NCI-H524 treated with DMSO at 0.1 percent for 48 hours (cell line): ENCODE measurements at regions not wholly inside any gene's neighbourhood (a gene's known extent, or its start where the extent isn't known, plus 50 kb on each side); places are given as distances from the start of the nearest gene placed in this dataset.

Experiments
- DNase-seq: peaks from one replicate; lab custom pipeline; 2025; lab: John Stamatoyannopoulos, UW

DNA sequence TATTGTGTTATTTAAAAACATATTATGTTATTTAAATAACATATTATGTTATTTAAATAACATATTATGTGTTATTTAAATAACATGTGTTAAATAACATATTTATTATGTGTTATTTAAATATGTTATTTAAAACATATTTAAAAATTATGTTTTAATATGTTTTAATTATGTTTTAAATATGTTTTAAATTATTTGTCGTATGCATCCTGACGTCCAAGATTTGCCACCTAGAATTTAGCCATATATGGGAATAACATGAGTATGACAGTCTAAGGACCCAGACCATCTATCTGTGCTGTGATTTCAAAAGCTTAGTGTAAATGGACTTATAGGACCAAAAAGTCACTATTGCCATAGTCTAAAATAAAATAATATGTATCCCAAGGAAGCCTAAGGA is 484.3 kb upstream of the KLHL29 start:
- DNase-seq = no peak

DNA sequence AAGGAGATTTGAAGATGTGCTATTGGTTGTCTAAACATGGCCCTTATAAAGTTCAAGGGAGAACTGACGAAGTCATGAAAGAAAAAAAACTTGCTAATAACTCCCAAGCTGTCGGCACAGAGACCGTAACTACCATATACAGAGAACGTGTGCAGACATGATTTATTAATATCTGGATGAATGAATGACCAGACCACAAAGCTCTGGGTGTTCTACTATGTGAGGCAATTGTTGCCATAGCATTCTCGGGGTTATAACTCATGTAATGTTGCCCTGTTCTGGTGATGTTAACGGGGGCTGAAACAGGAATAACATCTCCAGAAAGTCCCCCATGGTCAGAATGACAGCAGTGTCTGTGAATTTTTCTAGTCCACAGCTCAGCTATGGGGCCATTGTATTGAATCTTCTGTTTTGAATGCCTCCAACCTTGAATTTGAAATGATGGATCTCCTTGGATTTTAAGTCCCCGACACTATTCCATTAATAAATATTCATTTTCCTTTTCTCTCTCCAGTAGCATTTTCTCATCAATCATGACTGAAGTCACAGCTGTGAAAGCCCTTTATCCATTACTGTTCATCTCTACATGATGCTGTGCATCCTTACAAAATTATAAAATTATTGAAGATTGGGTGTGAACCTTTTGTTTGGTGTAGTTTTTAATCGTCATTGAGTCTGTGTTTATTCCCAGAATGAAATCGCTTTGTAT is 483.4 kb upstream of the KLHL29 start:
- no peak for DNase-seq

DNA sequence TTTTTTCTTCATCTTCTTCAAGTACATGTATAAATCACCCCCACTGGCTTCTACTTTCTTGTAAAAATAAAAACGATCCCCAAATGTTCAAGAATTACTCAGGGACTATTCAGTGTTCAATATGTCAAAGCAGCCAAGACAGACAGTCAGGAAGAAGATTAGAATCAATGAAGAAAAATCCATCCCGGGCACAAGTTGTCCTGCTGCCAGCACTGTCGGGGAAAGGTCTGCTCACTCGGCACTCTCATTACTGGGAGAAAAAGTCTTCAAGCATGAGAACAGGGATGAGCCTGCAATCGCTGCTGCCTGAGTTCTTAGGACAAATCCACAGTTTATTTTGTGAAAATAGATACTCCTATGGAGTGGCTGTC is 482.8 kb upstream of the KLHL29 start:
- DNase-seq = no peak

DNA sequence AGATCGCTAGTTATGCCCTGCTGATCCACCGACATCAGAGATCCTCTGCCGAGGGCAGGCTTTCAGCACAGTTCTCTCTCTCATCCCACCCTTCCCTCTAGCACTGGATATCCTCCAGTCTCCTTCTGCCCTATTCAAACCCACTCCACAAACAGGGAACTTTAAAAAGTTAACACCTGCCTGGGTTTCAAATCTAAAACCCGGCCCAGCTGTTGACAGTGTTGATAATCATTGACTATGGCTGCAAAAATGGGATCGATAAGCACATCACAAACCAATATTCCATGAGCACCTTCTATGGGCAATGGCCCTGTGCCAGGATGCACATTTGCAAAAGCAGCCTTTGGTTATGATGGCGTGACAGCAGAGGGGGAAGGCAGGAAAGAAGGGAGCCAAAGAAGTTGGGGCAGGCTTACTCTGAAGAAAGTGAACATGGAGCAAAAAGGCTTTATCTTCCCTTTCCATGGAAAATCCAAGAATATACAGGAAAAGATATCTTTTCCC is 482.3 kb upstream of the KLHL29 start:
- DNase-seq = no peak

DNA sequence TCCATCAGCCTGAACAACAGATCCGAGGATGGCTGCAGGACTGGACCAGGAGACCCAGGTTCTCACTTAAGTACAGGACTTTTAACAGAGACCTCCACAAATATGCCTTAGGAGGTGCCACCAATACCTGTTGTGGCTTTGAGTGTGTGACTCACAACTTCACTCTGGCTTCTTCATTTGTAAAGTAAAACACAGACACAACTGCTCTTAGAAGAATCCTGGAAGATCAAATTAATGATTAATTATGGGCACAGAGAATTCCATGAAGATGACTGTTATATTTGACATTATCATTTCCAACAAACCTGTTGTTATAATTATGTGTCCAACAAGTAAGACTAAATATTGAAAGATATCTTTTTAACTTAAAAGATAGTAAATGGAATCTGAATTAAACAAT is 481.4 kb upstream of the KLHL29 start:
- no peak for DNase-seq

DNA sequence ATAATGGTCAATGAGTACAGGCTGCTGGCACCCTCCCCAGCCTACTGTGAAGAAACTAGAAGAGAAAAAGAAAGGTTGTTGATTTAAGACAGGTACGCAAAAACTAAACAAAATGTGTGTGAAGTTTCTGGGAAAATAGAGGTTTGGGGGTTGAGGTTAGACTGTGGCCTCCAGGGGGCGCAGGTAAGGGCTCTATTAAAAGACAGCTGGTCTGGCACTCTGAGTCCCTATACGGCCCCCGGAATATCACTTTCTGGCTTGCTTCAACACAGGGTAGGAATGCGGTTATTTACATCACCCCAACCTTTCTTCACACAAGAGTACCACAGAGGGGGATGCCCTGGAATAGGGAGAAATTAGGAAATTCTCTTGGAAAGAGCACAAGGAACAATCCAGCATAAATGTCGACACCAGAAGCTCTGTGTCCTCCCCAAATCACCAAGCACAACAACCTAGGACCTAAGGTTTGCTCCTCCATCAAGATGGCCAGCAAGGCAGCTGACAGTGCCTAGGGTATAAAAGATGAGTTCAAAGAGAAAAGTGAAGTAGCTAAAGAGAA is 480.8 kb upstream of the KLHL29 start:
- no peak for DNase-seq

DNA sequence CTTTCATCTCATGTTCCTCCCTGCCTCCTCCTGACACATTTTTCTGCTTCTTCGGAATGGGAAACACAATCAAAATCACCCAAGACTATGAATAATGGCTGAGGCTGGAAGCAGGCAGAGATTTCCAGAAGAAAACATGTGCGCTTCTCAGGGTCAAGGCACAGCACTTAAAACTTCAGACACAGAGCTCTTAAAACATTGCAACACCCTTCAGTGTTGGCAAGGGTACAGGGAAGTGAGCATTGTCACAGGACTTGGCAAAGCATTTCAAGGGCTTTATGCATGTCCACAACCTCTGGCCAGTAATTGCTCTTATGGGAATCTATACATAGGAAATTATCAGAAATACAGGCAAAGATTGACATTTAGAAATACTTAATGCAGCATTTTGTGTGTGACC is 477.6 kb upstream of the KLHL29 start:
- no peak for DNase-seq

DNA sequence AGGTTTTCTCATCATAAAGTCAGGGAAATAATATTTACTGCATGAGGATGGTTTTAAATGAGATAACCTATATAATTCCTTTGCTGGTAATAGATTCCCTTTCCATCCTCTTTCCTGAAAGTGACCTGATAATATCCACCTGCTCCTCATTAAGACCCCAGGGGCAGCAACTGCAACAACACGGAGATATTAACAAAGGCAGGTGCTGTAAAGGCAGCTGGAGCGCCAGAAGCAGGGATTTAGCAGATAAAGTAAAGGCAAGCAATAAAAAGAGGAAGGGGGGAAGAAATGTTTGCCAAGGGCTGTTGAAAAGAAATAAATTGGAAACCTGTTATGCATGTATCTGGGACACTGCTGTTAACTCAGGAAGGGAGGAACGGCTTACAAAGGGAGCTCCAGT is 472.6 kb upstream of the KLHL29 start:
- no peak for DNase-seq

DNA sequence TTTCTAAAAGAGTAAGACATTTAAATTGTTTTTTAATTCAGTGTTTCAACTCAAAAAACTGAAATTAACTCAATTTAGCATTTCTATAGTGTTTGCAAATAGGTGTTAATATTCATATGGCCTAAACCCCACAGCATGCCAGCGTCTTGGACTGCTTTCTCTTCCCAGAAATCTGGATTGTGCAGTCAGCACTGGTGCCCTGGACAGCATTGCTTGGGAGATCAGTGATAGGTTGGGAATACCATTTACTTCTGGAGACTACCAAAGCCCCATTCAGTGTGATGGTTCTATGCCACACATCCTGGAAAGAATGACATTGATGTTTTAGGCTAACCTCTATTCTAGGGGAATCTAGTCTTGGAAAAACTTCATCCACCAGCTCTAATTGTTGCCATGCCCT is 455.0 kb upstream of the KLHL29 start:
- no peak for DNase-seq

DNA sequence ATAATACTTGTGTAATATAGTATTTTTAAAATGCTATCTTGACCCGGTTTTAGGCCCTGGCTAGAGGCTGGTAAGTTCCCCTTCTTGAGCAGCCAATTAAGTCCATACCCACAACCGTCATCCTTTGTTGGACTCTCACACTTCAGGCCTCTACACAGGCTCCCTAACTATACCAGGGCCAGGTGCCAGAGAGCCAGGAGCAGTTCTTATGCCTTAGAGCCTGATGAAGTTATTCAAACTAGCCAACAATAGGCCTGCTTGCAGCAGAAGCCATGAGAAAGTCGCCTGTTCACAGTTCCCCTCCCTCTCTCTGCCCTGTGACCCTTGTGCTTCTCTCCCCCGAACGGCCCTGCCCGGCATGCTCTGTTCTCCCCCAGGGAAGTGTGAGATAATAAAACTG is 454.2 kb upstream of the KLHL29 start:
- DNase-seq = no peak

DNA sequence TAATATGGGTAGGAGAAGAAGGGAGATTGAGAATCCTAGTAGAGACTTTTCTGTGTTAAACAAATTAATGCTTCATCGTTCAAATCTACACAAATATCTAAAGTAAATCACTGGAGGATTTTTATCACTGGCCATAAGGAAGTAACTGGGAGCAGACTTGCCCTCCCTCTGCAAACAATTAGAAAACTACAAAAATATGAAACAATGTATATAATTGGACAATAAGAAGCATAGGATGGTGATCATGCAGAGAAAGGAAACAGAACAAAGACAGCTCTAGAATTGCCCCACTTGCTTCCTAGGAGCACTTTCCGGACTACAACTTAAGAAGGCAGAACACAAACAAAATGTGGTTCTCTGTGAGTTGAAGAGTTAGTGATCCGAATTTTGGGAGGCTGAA is 452.7 kb upstream of the KLHL29 start:
- DNase-seq = no peak

DNA sequence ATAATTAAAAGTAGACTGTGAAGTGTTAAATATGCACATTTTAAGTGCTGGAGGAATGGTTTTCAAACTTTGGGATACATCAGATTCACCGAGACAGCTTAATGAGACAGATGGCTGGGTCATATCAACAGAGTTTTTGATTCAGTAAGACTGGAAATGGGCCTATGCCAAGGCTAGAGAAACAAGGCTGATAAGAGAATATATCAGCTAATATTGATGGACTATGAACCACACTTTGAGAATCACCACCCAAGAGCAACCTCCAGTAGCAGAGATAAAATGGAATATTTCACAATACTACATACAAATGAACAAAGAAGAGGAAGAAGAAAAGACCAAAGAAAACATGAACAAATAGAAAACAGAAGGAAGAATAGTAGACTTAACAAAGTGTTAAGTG is 450.2 kb upstream of the KLHL29 start:
- DNase-seq = no peak

DNA sequence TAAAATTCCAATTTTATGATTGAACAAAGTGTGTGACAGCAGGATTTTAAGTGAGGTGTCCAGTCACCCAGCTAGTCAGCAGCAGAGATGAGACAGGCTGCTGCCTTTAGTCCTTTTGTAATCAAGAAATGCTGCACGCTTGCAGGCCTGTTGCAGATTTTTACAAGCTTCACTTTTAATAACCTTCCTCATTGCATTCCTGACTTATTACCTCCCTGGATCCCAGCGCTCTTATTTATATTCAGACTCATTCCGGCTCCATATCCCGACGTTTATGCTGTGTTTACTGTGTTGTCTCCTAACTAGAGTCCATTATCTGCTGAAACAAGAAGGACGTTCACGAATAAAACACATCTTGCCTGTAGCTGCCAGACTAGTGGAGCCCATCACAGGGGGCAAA is 442.5 kb upstream of the KLHL29 start:
- DNase-seq = no peak

DNA sequence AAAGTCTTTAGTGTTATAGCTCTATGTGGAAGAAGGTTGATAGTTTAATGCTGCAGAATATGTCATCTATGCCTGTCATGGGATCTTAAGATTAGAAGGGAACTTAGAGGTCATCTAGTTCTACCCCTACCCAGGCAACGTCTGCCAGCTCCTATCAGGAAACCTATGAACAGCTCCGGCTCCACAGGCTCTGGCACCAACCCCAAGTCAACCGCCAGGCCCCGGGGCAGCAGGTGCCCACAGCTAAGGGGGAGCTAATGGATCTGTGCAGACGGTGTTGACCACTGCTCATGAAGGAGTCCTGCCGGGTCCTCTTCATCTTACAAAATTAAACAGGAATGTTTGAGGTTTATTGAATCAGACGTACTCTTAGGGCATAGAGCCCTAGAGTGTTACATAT is 440.8 kb upstream of the KLHL29 start:
- DNase-seq = no peak

DNA sequence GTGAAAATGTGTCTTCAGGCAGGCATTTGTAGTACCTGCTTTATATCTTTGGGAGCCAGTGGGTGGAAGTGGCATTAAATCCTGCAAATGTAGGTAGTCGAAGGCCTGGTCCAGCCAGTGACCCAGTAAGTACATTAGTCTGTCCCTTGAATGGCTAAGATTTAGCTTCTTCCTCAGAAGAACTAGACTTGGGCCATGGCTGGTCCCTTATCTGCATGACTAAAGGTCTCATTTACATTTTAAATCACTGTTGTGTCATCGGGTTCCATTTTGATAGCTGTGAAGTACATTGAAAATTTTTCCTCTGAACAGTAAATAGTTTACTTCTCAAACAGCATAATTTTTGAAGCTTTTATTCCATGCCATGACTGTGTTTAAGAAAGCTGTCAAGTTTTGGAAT is 438.4 kb upstream of the KLHL29 start:
- no peak for DNase-seq

DNA sequence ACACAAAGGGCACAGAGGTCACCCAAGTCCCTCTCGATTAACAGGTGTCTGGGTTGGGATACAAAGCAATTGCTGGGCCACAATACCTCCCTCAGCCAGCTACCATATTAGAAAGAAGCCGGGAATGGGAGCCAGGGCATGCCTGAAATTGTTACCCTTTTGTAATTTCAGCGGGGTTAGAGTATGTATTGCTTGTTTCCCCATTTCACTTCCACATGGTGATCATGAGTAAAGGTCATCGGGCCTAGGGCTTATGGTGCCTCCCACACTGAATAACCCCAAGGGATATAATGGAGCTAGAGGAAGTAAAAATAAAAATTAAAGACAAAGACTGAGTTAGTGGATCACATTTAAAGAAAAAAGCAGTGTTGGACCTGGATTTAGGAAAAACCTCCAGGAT is 437.2 kb upstream of the KLHL29 start:
- DNase-seq = no peak

DNA sequence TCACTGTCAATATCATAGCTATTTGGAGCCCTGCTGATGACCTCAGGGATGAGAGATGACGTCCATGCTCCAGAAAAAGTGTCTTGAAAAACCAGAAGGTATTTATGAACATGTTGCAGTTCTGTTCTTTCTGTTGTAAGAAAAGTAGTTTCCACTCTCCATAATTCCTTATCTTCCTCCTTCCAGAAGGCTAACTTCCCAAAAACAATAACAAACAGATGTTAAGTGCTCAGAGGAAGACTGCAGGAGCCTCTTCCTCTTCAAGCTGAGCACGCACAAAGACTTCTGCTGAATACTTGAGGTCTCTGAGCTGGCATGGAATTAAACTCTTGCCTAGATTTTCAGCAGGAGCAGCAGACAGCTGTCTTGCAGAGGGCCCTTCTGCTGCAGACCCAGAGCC is 434.5 kb upstream of the KLHL29 start:
- no peak for DNase-seq

DNA sequence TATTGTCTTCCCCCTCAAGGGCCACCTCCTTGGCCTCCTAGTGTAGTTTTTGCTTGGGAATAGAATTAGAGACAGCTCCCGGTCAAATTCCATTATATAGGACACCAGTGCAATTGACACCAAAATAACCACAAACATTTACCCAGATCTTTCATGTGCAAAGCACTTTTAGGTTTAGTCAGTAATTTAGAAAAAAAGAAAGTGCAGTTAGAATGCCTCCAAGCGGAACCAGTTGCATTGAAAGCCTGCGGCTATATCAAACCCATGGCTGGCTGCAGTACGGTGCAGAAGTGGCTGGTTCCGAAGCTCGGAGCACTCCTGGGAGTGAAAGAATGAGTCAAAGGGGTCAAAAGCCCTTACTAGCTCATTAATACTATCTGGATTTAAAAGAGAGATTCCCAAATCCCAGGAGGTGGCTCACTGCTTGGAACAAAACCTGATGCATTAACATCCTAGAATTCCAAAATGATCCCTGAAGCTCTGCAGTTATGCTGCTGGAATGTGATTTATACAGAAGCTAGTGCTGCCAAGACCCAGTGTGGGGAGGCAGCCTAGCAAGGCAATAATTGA is 432.2 kb upstream of the KLHL29 start:
- no peak for DNase-seq

DNA sequence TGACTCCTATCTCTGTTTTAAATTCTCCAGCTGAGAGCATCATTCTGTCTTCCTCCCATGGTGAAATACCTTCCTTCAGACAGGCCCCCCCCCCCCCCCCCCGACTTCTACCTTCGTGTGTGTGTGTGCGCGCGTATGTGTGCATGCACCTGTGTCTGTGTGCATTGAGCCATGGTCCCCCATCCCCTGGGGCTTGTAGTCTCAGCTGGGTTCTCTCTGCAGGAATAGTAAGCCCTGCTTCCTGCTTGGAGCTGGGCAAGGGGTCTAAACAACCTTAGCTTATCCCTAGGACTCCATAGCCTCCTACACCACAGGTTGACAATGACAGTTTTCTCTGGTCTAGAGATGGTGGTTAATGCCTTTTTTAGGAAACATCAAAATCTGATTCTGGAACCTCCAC is 427.5 kb upstream of the KLHL29 start:
- DNase-seq = no peak

DNA sequence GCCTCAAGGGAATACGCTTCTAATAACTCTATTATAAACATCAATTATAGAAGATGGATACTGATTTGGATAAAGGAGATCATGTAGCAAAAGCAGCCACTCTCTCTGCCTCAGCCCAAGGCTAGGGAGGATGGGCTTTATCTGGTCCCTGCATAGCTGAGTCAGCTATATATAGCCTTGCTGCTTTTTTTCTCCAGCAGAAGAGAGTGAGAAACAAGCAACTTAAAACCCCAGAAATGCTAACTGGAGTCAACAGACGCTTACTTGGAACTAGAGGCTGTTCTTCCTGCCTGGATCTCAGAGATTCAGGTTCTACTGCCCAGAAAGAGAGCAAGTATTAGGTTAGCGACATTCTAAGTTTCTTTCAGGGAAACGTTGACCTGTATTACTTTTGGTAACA is 426.7 kb upstream of the KLHL29 start:
- DNase-seq = no peak

DNA sequence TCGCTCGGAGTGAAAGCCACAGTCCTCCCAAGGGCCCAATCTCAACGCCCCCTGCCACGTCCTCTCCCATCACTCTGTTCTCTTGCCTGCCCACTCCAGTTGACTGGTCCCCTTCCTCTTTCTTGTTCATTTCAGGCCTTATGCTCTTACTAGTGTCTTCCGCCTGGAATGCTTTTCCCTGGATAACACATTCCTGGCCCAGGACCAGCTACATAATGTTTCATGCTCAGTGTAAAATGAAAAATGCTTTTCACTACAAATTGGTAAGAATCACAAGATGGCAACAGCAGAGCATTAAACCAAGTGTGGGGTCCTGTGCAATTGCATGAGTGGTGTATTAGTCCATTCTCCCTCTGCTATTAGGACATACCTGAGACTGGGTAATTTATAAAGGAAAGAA is 417.2 kb upstream of the KLHL29 start:
- DNase-seq = no peak

DNA sequence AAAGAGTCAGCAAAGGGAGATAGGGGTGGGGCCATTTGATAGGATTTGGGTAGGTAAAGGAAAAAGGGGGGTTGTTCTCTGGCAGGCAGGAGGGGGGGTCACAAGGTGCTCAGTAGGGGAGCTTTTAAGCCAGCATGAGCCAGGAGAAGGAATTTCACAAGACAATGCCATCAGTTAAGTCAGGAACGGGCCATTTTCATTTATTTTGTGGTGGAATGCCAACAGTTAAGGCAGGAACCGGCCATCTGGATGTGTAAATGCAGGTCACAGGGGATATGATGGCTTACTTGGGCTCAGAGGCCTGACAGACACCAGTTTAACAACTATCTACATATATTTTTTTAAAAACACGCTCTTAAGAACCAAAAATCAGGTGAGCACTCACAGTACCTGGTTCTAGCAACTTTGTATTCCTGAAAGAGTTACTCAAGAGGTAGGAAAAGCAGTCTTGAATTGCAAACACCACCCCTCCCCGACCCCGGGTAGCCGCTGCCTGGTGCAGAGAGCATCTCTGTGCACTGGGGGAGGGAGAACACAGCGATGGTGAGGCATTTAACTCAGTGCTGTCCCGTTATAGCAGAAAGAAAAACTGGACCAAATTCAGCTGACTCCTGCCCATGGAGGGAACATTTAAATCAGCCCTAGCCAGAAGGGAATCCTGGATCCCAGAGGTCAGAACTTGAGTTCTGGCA is 414.5 kb upstream of the KLHL29 start:
- DNase-seq = no peak

DNA sequence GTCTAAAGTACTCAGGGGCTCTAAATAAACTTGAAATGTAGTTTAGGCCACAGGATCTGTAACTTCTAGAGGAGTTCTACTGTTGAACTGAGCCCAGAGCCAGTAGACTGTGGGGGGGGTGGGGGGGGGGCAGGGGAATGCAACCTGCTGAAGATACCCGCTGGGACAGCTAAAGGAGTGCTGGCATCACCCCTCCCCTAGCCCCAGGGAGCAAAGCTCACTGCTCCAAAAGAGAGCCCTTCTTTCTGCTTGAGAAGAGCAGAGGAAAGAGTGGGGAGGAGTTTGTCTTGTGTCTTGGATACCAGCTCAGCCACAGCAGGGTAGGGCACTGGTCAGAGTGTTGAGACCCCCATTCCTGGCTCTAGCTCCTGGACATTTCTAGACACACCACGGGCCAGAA is 414.0 kb upstream of the KLHL29 start:
- DNase-seq = no peak
